HepG2 (cell line): ENCODE measurements at regions not wholly inside any gene's neighbourhood (a gene's known extent, or its start where the extent isn't known, plus 50 kb on each side); places are given as distances from the start of the nearest gene placed in this dataset.
A peak's percentile ranks its signal among the peaks of the same experiment; 100 is the strongest.

ENCODE experiments used
- ATF4 ChIP-seq, 2 experiments: fragments of 450-650 bp in 1 of 2; sonication (generic) in 1 of 2; formaldehyde crosslinking; IDR thresholded peaks; 2 replicates each; pipeline versions ENCODE4 v1.5.0 to v1.8.0; 2020 to 2022; ENCODE audit warnings: mild to moderate bottlenecking in 1 of 2, missing genetic modification reagents in 1 of 2
- ATF7 ChIP-seq, 2 experiments: fragments of 450-650 bp in 1 of 2; sonication (generic) in 1 of 2; formaldehyde crosslinking in 1 of 2; IDR thresholded peaks; 2 replicates each; pipeline versions ENCODE4 v1.4.0 to v1.6.1; 2016 to 2020; ENCODE audit warnings: antibody characterized with exemption in 1 of 2, mild to moderate bottlenecking in 1 of 2, missing genetic modification reagents in 1 of 2
- ATF7-NPFF ChIP-seq: sonication (generic); formaldehyde crosslinking; IDR thresholded peaks from 2 replicates; pipeline ENCODE4 v1.8.1; 2023; ENCODE audit warnings: mild to moderate bottlenecking, low read depth, missing genetic modification reagents, moderate library complexity
- CEBPB ChIP-seq: IDR thresholded peaks from 2 replicates; pipeline ENCODE4 v1.6.1; 2011; ENCODE audit warnings: low read depth, low read length, improper control_type of control experiment, borderline replicate concordance
- CERS6 ChIP-seq: sonication (generic); formaldehyde crosslinking; IDR thresholded peaks from 2 replicates; pipeline ENCODE4 v1.5.0; 2020; ENCODE audit warnings: missing genetic modification reagents
- EZH2 ChIP-seq: conservative IDR thresholded peaks from 2 replicates; pipeline ENCODE4 v1.6.1; 2012; ENCODE audit warnings: mild to moderate bottlenecking, low read depth, low read length, moderate library complexity
- KDM5B ChIP-seq: sonication (generic); formaldehyde crosslinking; IDR thresholded peaks from 2 replicates; pipeline ENCODE4 v1.4.0; 2020; ENCODE audit warnings: missing genetic modification reagents, mild to moderate bottlenecking, borderline replicate concordance
- KDM6A ChIP-seq: IDR thresholded peaks from 2 replicates; pipeline ENCODE4 v1.6.1; 2016; ENCODE audit warnings: low read depth
- NFIB ChIP-seq: sonication (generic); formaldehyde crosslinking; IDR thresholded peaks from 2 replicates; pipeline ENCODE4 v1.9.0; 2021; ENCODE audit warnings: missing genetic modification reagents, mild to moderate bottlenecking, borderline replicate concordance
- PATZ1 ChIP-seq: sonication (generic); formaldehyde crosslinking; IDR thresholded peaks from 2 replicates; pipeline ENCODE4 v1.4.0; 2020; ENCODE audit warnings: missing genetic modification reagents
- PAXIP1 ChIP-seq: sonication (generic); formaldehyde crosslinking; conservative IDR thresholded peaks from 2 replicates; pipeline ENCODE4 v1.4.0; 2020; ENCODE audit warnings: mild to moderate bottlenecking, missing genetic modification reagents, moderate library complexity
- RAD51 ChIP-seq: fragments of 450-650 bp; IDR thresholded peaks from 2 replicates; pipeline ENCODE4 v1.6.1; 2016; ENCODE audit warnings: borderline replicate concordance
- REPIN1 ChIP-seq: sonication (generic); formaldehyde crosslinking; IDR thresholded peaks from 2 replicates; pipeline ENCODE4 v1.8.0; 2022; ENCODE audit warnings: missing genetic modification reagents, low read depth, mild to moderate bottlenecking, borderline replicate concordance
- SAP130 ChIP-seq: IDR thresholded peaks from 2 replicates; pipeline ENCODE4 v1.6.1; 2016; ENCODE audit warnings: low read depth
- SIX4 ChIP-seq: sonication (generic); formaldehyde crosslinking; IDR thresholded peaks from 2 replicates; pipeline ENCODE4 v1.4.0; 2020; ENCODE audit warnings: missing genetic modification reagents
- SKIL ChIP-seq: sonication (generic); formaldehyde crosslinking; IDR thresholded peaks from 2 replicates; pipeline ENCODE4 v1.8.0; 2022; ENCODE audit warnings: missing genetic modification reagents, mild to moderate bottlenecking, moderate library complexity, borderline replicate concordance
- THAP11 ChIP-seq: IDR thresholded peaks from 2 replicates; pipeline ENCODE4 v1.6.1; 2016; ENCODE audit warnings: missing biosample characterization, missing genetic modification reagents
- ZNF160 ChIP-seq: sonication (generic); formaldehyde crosslinking; IDR thresholded peaks from 2 replicates; pipeline ENCODE4 v1.8.0; 2022; ENCODE audit warnings: mild to moderate bottlenecking, inconsistent platforms, missing genetic modification reagents
- ZNF740 ChIP-seq: sonication (generic); formaldehyde crosslinking; IDR thresholded peaks from 2 replicates; pipeline ENCODE4 v1.4.0; 2020; ENCODE audit warnings: missing genetic modification reagents

- TF ChIP-seq SKIL (CRISPR knock-in tag) (peak; percentile 92), CEBPB (peak; percentile 89), ZNF160 (CRISPR knock-in tag) (no peak), ATF4 (CRISPR knock-in tag; IDR thresholded peaks at IDR 0.05) (peak in 1 of 2 experiments; percentile 79; a peak in 2 of 4 replicates), ATF7-NPFF (CRISPR knock-in tag) (peak; percentile 62; the same call in 1 of the 2 replicates), SIX4 (CRISPR knock-in tag) (peak; percentile 90), PATZ1 (CRISPR knock-in tag) (peak; percentile 99), ZNF740 (CRISPR knock-in tag) (peak; percentile 25; the same call in 1 of the 2 replicates), RAD51 (no peak), EZH2 (no peak), KDM6A (peak; percentile 89), SAP130 (CRISPR knock-in tag) (peak; percentile 88), KDM5B (CRISPR knock-in tag) (no peak), THAP11 (CRISPR knock-in tag) (peak; percentile 79), REPIN1 (CRISPR knock-in tag) (peak; percentile 90; the same call in 1 of the 2 replicates), ATF7 (IDR thresholded peaks at IDR 0.05) (no peak), ATF7 (CRISPR knock-in tag; IDR thresholded peaks at IDR 0.05) (peak; percentile 81; the same call in 1 of the 2 replicates), PAXIP1 (CRISPR knock-in tag) (peak; percentile 97), CERS6 (CRISPR knock-in tag) (no peak), NFIB (CRISPR knock-in tag) (no peak)
Observed at GRCh38 chr17:72403713-72404209, 282.9 kb downstream of the SOX9 start (continued).
